GM12874 (cell line): ENCODE measurements at regions not wholly inside any gene's neighbourhood (a gene's known extent, or its start where the extent isn't known, plus 50 kb on each side); places are given as distances from the start of the nearest gene placed in this dataset.

Source experiments
- CTCF ChIP-seq: IDR thresholded peaks from 2 replicates; pipeline ENCODE4 v1.5.1; 2011; ENCODE audit warnings: low read depth, mild to moderate bottlenecking, control low read depth, low read length, moderate library complexity; ENCODE audit not compliant: insufficient read depth

GRCh38 chr7:34389332-34390078, 268.5 kb upstream of the NPSR1 start:
- TF ChIP-seq CTCF: no peak

DNA sequence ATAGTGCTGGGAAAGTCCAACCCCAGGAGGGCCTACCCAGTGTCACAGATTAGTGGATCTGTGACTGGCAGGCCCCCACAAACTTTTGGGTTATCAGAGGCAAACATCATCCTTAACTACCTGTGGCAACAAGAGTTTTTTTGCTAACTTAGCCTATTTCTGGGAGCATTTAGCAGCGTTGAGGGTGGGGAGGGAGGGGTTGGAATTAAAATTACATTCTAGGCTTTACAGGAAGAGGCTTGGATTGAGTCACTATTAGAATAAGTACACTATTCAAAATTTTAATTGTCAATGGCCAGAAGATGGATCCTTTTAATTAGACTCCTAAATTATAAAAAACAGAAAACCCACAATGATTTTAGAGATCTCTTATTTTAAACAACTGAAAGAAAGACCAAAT, 267.9 kb upstream of the NPSR1 start:
- TF ChIP-seq CTCF: no peak

DNA sequence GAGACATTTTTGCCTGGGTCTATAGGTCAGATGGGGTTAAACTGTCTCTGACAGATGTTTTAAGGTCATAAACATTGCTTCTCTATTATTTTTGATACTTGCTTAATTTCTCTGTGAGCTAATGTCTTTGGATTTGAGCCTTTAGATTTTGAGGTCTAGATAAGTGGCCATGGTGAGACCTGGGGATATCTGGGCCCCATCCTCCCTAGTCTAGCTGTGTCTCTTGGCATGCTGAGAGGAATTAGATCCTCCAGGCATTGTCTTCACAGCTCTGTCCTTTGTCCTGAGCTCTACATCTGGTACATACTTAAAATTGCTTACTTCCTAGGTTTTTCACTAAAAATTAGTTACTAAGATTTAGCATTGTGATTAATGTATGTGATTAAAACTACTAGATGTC, 265.0 kb upstream of the NPSR1 start:
- no peak for TF ChIP-seq CTCF

GRCh38 chr7:34396437-34397064, 261.5 kb upstream of the NPSR1 start:
- no peak for TF ChIP-seq CTCF

GRCh38 chr7:34401776-34402175, 256.2 kb upstream of the NPSR1 start:
- no peak for TF ChIP-seq CTCF

GRCh38 chr7:34406848-34407530, 251.0 kb upstream of the NPSR1 start:
- no peak for TF ChIP-seq CTCF

GRCh38 chr7:34407586-34407985, 250.4 kb upstream of the NPSR1 start:
- TF ChIP-seq CTCF: no peak
